Epithelial cell of proximal tubule (primary cell): ENCODE measurements at regions not wholly inside any gene's neighbourhood (a gene's known extent, or its start where the extent isn't known, plus 50 kb on each side); places are given as distances from the start of the nearest gene placed in this dataset.

ENCODE experiments used
- DNase-seq: peaks from one replicate; pipeline ENCODE4 v3.0.0-alpha.2; 2011; ENCODE audit warnings: low read depth
- H3K4me3 ChIP-seq: 2 replicates; pipeline ENCODE4 v1.5.1; 2011; ENCODE audit warnings: low read depth, mild to moderate bottlenecking, low read length
- TF ChIP-seq, protein P1 (sequence below): conservative IDR thresholded peaks from 2 replicates; pipeline ENCODE4 v1.5.1; 2012; ENCODE audit warnings: low read depth, mild to moderate bottlenecking, low read length

GRCh38 chr13:74765955-74766354 is 631.8 kb upstream of the KLF12 start:
- H3K4me3 ChIP-seq: no peak overlapping the region
- TF ChIP-seq, protein P1, sequence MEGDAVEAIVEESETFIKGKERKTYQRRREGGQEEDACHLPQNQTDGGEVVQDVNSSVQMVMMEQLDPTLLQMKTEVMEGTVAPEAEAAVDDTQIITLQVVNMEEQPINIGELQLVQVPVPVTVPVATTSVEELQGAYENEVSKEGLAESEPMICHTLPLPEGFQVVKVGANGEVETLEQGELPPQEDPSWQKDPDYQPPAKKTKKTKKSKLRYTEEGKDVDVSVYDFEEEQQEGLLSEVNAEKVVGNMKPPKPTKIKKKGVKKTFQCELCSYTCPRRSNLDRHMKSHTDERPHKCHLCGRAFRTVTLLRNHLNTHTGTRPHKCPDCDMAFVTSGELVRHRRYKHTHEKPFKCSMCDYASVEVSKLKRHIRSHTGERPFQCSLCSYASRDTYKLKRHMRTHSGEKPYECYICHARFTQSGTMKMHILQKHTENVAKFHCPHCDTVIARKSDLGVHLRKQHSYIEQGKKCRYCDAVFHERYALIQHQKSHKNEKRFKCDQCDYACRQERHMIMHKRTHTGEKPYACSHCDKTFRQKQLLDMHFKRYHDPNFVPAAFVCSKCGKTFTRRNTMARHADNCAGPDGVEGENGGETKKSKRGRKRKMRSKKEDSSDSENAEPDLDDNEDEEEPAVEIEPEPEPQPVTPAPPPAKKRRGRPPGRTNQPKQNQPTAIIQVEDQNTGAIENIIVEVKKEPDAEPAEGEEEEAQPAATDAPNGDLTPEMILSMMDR: no peak
- DNase-seq: no peak

GRCh38 chr13:74761801-74762757 is 627.9 kb upstream of the KLF12 start:
- TF ChIP-seq, protein P1: no peak

DNA sequence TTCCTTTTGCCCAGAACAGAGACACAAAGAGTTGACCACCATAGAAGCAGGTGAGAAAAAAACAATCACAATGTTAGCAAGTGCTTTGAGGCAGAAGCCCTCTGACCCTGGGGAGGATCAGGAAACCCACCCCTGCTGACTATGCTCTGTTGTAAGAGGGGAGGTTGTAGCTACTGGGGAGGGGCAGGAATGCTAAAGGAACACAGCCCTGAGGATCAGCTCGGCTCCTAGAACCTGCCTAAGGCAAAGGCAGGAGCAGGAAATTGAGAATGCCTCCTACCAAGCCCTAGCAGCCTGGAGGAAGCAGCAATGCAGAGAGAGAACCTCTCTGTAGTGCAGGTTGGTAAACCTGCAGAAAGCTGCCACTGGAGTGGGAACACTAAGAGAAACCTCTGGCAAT is 624.0 kb upstream of the KLF12 start:
- no peak for DNase-seq
- TF ChIP-seq, protein P1: no peak

More at GRCh38 chr13:74761801-74762757, 627.9 kb upstream of the KLF12 start:
- no peak overlapping the region for H3K4me3 ChIP-seq
- no peak for DNase-seq

GRCh38 chr13:74755065-74755464 is 620.9 kb upstream of the KLF12 start:
- TF ChIP-seq, protein P1: no peak
- no peak overlapping the region for H3K4me3 ChIP-seq
- DNase-seq: no peak

More for the DNA sequence above, 624.0 kb upstream of the KLF12 start:
- H3K4me3 ChIP-seq: no peak overlapping the region

DNA sequence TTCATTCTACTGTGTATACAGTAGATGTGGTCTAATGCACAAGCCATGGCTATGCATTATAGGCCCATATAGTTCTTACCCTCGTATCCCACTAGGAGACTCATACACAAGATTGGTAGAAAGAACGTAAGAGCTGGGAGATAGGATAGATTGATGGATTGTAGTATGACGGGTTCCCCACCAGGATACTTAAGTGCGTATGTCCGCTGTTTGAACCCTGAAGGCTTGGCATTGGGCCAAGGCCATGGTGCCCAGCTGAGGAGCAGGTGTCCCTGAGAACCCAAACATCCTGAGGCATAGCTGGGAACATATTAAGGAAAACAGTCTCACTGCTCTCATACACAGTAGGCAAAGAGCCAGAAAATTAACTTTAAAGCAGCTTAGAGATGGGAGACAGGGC is 617.5 kb upstream of the KLF12 start:
- no peak overlapping the region for H3K4me3 ChIP-seq
- no peak for DNase-seq
- TF ChIP-seq, protein P1: no peak

DNA sequence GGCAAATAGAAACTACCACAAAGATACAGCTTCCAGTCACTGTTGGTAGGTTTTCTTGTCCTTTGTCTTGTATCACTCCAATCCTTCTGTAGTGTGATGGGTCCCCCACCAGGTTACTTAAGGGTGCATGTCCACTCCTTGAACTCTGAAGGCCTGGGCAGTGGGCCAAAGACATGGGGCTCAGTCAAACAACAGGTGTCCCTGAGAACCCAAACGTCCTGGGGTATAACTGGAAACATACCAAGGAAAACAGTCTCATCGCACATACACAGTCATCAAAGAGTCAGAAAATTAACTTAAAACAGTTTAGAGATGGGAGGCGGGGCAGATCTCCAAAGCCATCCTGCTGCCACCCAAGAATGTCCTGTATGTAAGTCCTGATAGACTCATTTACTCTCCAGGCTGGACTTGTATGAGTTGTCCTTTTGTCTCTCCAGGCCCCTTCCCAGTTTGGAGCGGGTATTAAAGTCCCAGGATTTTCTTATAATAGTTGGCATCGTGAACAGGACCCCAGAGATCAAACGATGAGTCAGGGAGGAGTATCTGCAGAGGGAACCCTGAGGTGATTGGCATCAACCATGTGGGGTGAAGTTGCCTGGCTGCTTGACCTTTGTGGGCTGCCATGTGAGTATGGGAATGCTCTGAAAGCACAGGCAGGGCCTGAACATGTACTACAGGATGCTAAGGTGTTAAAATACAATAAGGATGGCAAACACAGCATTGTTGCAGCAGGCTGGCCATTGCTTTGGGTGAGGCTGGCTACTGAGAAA is 613.2 kb upstream of the KLF12 start:
- H3K4me3 ChIP-seq: no peak overlapping the region
- no peak for DNase-seq
- TF ChIP-seq, protein P1: no peak
